Natural killer cell treated with Interleukin-12 subunit alpha and Interleukin-12 subunit beta and Interleukin-15 and Interleukin-18, amount 100 ng/mL, for 72 hours (primary cell): ENCODE measurements at regions not wholly inside any gene's neighbourhood (a gene's known extent, or its start where the extent isn't known, plus 50 kb on each side); places are given as distances from the start of the nearest gene placed in this dataset.

Source experiments
- ATAC-seq, 2 donors: fragments of 150-1000 bp; cut with Tn5 transposase in 1 of 2; sonication (Bioruptor Pico), chemical (Tn5 transposase) in 1 of 2; 2 replicates each; pipeline ENCODE4 v1.10.0; 2021
- DNase-seq: peaks from one replicate; pipeline ENCODE4 v3.0.0; 2022; ENCODE audit warnings: low spot score
- H3K27ac Mint-ChIP-seq, 2 donors: 1 replicate in 1 of 2; 2 replicates in 1 of 2; pipeline ENCODE4 v1.8.0; 2022; ENCODE audit warnings: mixed read lengths in 2 of 2, mild to moderate bottlenecking in 1 of 2, moderate library complexity in 1 of 2
- H3K27me3 Mint-ChIP-seq, 2 donors: 1 replicate in 1 of 2; 2 replicates in 1 of 2; pipeline ENCODE4 v1.8.0; 2022; ENCODE audit warnings: mixed read lengths in 2 of 2
- H3K36me3 Mint-ChIP-seq: one replicate; pipeline ENCODE4 v1.8.0; 2022; ENCODE audit warnings: mixed read lengths
- H3K4me1 Mint-ChIP-seq, 2 donors: 1 replicate in 1 of 2; 2 replicates in 1 of 2; pipeline ENCODE4 v1.8.0; 2022; ENCODE audit warnings: low read depth in 2 of 2, mixed read lengths in 2 of 2, mild to moderate bottlenecking in 1 of 2
- H3K4me3 Mint-ChIP-seq: one replicate; pipeline ENCODE4 v1.8.0; 2022; ENCODE audit warnings: mixed read lengths
- H3K9me3 Mint-ChIP-seq: 2 replicates; pipeline ENCODE4 v1.8.0; 2022; ENCODE audit warnings: mixed read lengths

DNA sequence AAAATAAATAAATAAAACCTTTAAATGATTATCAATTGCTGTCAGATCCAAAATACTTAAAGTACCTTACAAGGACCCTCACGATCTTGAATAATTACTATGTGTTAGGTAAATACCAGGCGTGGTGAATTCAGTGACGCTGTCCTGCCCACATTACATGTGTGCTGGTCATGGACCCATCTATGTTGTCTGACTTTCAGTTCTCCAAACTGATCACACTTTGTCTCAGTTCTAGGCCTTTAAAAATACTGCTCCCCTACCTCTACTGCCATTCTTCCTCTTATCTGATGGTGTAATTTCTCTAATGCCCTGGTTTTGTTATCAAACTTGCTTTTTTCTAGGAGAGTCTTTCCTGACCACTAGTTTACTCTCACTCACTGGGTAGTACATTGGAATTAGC is 520.7 kb downstream of the TRHDE start:
- ATAC-seq (no peak), DNase-seq (no peak)
- Mint-ChIP-seq H3K4me3 (no peak overlapping the region), H3K9me3 (peaks cover 21% of the 10 kb centered on the region), H3K27ac (no peak overlapping the region), H3K27me3 (no peaks in the 10 kb centered on the region), H3K4me1 (no peaks in the 10 kb centered on the region), H3K36me3 (peaks cover 4% of the 10 kb centered on the region)

- DNase-seq (no peak), ATAC-seq (no peak)
- no peak overlapping the region for H3K27ac Mint-ChIP-seq
- no peaks in the 10 kb centered on the region for H3K4me1 Mint-ChIP-seq
- H3K36me3 Mint-ChIP-seq, result peaks cover 4% of the 10 kb centered on the region
- H3K4me3 Mint-ChIP-seq, result no peak overlapping the region
- peaks cover 21% of the 10 kb centered on the region for H3K9me3 Mint-ChIP-seq
- H3K27me3 Mint-ChIP-seq, result no peaks in the 10 kb centered on the region
These were observed 521.6 kb downstream of the TRHDE start for GRCh38 chr12:72793796-72794195.

- no peak overlapping the region for H3K4me3 Mint-ChIP-seq
- ATAC-seq, result no peak
- no peaks in the 10 kb centered on the region for H3K4me1 Mint-ChIP-seq
- peaks cover 16% of the 10 kb centered on the region for H3K9me3 Mint-ChIP-seq
- H3K36me3 Mint-ChIP-seq, result peaks cover 15% of the 10 kb centered on the region
- no peak overlapping the region for H3K27ac Mint-ChIP-seq
- DNase-seq, result no peak
- H3K27me3 Mint-ChIP-seq, result no peaks in the 10 kb centered on the region
These were observed 543.3 kb downstream of the TRHDE start for GRCh38 chr12:72815421-72815820.

GRCh38 chr12:72828662-72829324 is 556.6 kb downstream of the TRHDE start:
- Mint-ChIP-seq H3K36me3 (no peaks in the 10 kb centered on the region), H3K4me3 (no peak overlapping the region), H3K27me3 (no peaks in the 10 kb centered on the region), H3K4me1 (no peaks in the 10 kb centered on the region), H3K27ac (no peak overlapping the region), H3K9me3 (peaks cover 23% of the 10 kb centered on the region)
- ATAC-seq (no peak), DNase-seq (no peak)

DNA sequence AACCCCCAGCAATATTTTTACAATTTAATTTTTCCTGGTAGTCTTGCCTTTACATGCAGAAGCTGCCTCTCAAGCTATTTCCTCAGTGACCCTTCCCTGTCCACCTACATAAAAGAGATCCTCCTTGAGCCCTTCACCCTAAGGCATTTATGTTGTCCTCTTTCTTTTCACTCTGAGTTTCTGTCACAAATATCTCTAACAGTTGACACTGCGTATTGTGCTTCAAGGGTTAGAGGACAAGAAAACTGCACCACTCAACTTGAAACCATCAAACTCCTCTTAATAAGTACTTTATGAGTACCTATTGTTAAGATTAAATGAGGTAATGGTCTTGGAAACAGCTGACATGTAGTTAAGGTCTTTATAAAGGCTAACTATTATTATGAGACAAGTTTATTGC is 557.7 kb downstream of the TRHDE start:
- no peak overlapping the region for H3K27ac Mint-ChIP-seq
- peaks cover 23% of the 10 kb centered on the region for H3K9me3 Mint-ChIP-seq
- no peaks in the 10 kb centered on the region for H3K27me3 Mint-ChIP-seq
- DNase-seq, result no peak
- H3K36me3 Mint-ChIP-seq, result peaks cover 4% of the 10 kb centered on the region
- H3K4me1 Mint-ChIP-seq, result no peaks in the 10 kb centered on the region
- H3K4me3 Mint-ChIP-seq, result no peak overlapping the region
- no peak for ATAC-seq

DNA sequence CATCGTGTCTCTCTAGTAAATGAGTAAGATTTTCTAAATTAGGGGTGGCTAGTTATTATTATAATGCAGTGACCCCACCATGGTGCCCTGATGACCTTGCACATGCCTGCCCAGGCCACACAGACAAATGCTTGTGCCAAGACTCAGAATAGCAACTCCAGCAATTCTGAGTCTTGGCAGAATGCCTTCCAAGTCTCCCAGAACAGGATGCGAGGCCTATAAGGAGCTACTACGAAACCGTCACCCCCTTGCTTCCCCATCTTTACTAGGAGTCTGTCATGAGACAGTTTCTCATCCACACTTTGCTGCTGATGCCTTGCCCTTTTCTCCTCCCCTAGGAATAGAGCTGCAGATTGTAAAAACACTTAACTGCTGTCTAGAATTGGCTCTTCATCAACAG is 559.9 kb downstream of the TRHDE start:
- Mint-ChIP-seq H3K36me3 (peaks cover 4% of the 10 kb centered on the region), H3K27ac (no peak overlapping the region), H3K27me3 (no peaks in the 10 kb centered on the region), H3K4me3 (no peak overlapping the region), H3K9me3 (peaks cover 22% of the 10 kb centered on the region), H3K4me1 (no peaks in the 10 kb centered on the region)
- no peak for DNase-seq
- ATAC-seq, result no peak

DNA sequence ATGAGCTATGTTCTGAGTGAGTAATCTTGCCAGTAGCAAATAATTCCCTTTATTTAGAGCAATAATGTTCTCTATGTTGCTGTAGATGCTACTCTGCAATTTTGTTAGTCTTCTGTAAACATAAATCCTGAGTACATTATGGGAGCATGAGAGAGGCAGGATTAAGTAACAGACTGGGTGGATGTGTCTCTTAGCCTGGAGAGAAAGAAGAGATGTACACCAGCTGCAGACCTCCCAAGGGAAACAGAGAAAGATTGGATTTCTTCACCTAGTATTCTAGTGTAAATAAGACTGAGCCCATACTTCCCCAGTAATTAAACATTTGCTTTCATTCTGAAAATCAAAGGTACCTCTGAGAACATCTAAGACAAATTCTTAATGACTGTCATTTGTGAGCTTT is 564.0 kb downstream of the TRHDE start:
- H3K27ac Mint-ChIP-seq, result no peak overlapping the region
- H3K9me3 Mint-ChIP-seq, result peaks cover 16% of the 10 kb centered on the region
- ATAC-seq (no peak), DNase-seq (no peak)
- H3K27me3 Mint-ChIP-seq, result no peaks in the 10 kb centered on the region
- peaks cover 4% of the 10 kb centered on the region for H3K36me3 Mint-ChIP-seq
- H3K4me1 Mint-ChIP-seq, result no peaks in the 10 kb centered on the region
- H3K4me3 Mint-ChIP-seq, result no peak overlapping the region

- no peak overlapping the region for H3K27ac Mint-ChIP-seq
- no peaks in the 10 kb centered on the region for H3K4me1 Mint-ChIP-seq
- DNase-seq, result no peak
- ATAC-seq, result no peak
- no peaks in the 10 kb centered on the region for H3K27me3 Mint-ChIP-seq
- H3K9me3 Mint-ChIP-seq, result peaks cover 26% of the 10 kb centered on the region
- no peak overlapping the region for H3K4me3 Mint-ChIP-seq
- peaks cover 15% of the 10 kb centered on the region for H3K36me3 Mint-ChIP-seq
These were observed 567.5 kb downstream of the TRHDE start for GRCh38 chr12:72839696-72840095.

DNA sequence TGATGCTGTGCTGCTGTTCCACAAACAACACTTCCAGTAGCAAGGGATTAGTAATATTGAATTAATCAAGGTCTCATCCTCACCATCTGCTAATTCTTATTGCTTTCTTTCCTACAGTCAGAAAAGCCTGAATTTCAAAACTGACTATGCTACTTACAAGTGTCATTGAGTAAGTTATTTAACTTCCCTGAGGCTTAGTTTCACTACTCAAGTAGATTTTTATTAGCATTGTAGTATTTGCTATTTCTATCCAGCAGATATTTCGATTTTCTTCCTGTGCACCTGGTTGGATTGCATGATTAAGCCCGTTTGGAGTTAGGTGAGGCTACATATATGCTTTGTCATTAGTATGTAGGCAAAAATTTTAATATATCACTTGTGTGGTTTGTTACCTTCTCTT is 591.5 kb downstream of the TRHDE start:
- DNase-seq, result no peak
- H3K9me3 Mint-ChIP-seq, result peaks cover 20% of the 10 kb centered on the region
- H3K36me3 Mint-ChIP-seq, result no peaks in the 10 kb centered on the region
- no peak for ATAC-seq
- H3K27ac Mint-ChIP-seq, result no peak overlapping the region
- no peaks in the 10 kb centered on the region for H3K4me1 Mint-ChIP-seq
- H3K27me3 Mint-ChIP-seq, result no peaks in the 10 kb centered on the region
- H3K4me3 Mint-ChIP-seq, result no peak overlapping the region

GRCh38 chr12:72865921-72866320 is 593.8 kb downstream of the TRHDE start:
- Mint-ChIP-seq H3K36me3 (no peaks in the 10 kb centered on the region), H3K4me1 (no peaks in the 10 kb centered on the region), H3K27ac (no peak overlapping the region), H3K27me3 (no peaks in the 10 kb centered on the region), H3K9me3 (peaks cover 18% of the 10 kb centered on the region), H3K4me3 (no peak overlapping the region)
- DNase-seq, result no peak
- ATAC-seq, result no peak

DNA sequence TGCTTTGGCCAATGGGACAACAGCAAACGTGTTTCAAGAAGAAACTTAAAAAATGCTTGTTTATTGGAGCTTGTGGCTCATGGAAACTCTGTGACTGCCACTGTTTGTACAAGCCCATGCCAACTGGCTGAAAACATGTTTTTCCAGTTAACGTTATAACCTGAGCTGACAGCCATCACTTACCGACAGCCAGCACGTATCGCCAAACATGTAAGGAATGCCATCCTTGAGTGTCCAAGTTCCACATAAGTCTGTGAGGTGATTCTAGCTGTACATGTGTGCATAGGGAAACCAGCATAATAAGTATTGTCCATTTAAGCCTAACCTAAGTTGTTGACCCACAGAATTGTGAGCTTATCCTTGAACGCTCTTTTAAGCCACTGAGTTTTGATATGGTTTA is 596.9 kb downstream of the TRHDE start:
- no peak overlapping the region for H3K27ac Mint-ChIP-seq
- no peaks in the 10 kb centered on the region for H3K27me3 Mint-ChIP-seq
- no peaks in the 10 kb centered on the region for H3K36me3 Mint-ChIP-seq
- ATAC-seq, result no peak
- H3K4me3 Mint-ChIP-seq, result no peak overlapping the region
- H3K4me1 Mint-ChIP-seq, result no peaks in the 10 kb centered on the region
- no peak for DNase-seq
- H3K9me3 Mint-ChIP-seq, result peaks cover 16% of the 10 kb centered on the region

DNA sequence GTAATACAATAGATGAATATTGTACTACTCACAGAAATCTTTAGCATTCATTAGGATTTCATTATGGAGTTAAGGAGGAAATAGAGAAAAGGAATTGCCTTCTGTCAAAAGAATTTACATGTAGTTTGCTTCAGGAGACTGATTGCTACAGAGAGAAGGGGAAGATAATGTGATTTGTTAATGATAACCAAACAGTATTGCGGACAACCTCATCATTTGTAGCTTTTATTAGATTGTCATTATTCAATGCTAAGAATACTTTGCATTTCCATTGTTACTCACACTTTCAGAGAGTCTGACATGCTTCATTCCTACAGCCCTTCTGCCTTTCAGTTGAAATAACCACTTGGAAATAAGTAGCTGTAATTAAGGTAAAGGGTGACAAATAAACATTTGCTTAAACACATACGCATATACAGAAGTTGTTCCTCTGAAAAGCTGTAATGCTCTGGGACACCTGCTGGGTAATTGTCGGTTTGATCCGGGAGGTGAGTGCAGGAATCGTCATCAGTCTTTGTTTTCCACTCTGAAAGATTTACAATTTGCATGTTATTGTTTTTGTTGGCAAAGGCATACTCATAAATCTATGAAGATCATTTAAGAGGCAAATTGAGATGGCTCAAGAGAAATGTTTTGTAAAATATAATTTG is 600.2 kb downstream of the TRHDE start:
- Mint-ChIP-seq H3K9me3 (peaks cover 9% of the 10 kb centered on the region), H3K4me1 (no peaks in the 10 kb centered on the region), H3K4me3 (no peak overlapping the region), H3K27me3 (no peaks in the 10 kb centered on the region), H3K36me3 (peaks cover 12% of the 10 kb centered on the region), H3K27ac (no peak overlapping the region)
- DNase-seq, result no peak
- ATAC-seq, result no peak

DNA sequence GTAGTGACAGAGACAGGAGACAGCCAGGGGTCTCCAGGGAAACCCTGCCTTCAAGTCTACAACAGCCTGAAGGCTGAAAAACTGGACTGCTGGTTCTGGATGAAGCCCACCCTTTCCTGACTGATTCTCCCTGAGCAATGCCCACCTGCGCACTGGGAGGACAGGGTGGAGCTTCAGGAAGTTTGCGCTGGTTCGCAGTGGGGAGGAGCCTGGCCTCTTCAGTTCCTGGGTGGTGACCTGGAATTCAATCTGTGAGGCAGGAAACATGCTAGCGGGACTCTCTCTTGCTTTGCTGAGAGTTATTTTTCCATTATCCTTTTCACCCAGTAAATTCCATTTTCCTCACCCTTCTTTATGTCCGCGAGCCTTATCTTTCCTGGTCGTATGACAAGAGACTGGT is 600.8 kb downstream of the TRHDE start:
- no peak for DNase-seq
- Mint-ChIP-seq H3K4me3 (no peak overlapping the region), H3K27me3 (no peaks in the 10 kb centered on the region), H3K4me1 (no peaks in the 10 kb centered on the region), H3K9me3 (peaks cover 11% of the 10 kb centered on the region), H3K27ac (no peak overlapping the region), H3K36me3 (peaks cover 12% of the 10 kb centered on the region)
- no peak for ATAC-seq

DNA sequence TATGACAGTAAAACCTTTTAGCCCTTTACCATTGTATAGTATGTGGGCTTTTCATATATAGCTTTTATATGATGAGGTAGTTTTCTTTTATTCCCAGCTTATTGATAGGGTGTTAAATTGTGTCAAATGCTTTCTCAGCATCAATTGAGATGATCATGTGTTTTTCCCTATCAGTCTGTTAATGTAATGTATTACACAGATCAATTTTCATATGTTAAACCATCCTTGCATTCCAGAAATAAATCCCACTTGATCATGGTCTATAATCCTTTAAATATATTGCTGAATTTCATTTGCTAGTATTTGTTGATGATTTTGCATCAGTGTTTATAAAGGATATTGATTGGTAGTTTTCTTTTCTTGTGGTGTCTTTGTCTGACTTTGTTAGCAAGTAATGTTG is 603.9 kb downstream of the TRHDE start:
- H3K27me3 Mint-ChIP-seq, result no peaks in the 10 kb centered on the region

DNA sequence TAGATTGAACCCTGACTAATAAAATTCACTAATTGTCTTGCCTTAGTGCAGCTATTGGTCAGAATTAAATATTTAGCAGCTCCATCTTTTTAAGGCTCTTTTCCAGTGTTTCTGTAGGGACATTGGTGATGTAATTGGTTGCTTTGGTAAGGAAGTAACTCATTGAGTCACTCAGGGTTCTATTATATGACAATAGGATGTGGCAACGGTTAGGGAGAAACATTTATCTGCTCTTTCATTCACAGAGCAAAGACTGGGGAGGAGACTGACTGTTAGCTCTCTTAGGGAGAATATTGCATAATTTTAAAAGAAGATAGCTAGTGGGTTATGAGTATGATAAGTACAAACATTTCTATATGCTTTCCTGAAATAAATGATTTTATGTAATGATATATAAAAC is 616.5 kb downstream of the TRHDE start:
- H3K4me3 Mint-ChIP-seq, result no peak overlapping the region

More for the DNA sequence above, 603.9 kb downstream of the TRHDE start:
- Mint-ChIP-seq H3K36me3 (peaks cover 12% of the 10 kb centered on the region), H3K4me1 (no peaks in the 10 kb centered on the region), H3K4me3 (no peak overlapping the region), H3K9me3 (peaks cover 17% of the 10 kb centered on the region), H3K27ac (no peak overlapping the region)
- DNase-seq (no peak), ATAC-seq (no peak)

More for the DNA sequence above, 616.5 kb downstream of the TRHDE start:
- Mint-ChIP-seq H3K4me1 (no peaks in the 10 kb centered on the region), H3K9me3 (peaks cover 6% of the 10 kb centered on the region), H3K27ac (no peak overlapping the region), H3K27me3 (no peaks in the 10 kb centered on the region), H3K36me3 (no peaks in the 10 kb centered on the region)
- ATAC-seq, result no peak
- no peak for DNase-seq
